Suppressor macrophage (primary cell): ENCODE measurements at regions not wholly inside any gene's neighbourhood (a gene's known extent, or its start where the extent isn't known, plus 50 kb on each side); places are given as distances from the start of the nearest gene placed in this dataset.
"Not testable (repeated sequence)": the region's sequence is repeated elsewhere in the genome, so short reads cannot be mapped to it uniquely, and the experiment has no call there.

Source experiments
- DNase-seq, 4 experiments: peaks; one replicate each; pipeline ENCODE4 v3.0.0-alpha.2; 2020 to 2022

- no peak for DNase-seq
Measured at GRCh38 chr5:99586878-99587277, 658.1 kb upstream of the CHD1 start.

DNA sequence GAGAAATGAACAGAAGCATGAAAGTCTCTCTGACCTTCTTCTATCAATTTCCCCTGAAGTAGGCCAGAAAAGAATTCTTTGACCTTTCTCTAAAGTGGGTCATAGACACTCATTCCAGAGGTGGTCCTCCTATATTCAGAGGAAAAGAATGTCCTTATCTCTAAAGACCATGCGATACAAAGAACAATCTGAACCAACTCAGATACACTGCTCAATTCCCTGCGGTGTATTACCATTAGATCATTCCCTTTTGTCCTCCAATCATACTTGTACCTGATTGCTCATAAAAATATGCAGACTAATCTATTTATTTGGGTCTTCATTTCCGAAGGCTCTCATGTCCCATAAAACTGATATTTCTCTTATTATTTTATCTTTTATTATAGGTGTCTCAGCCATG lies 652.4 kb upstream of the CHD1 start:
- not testable (repeated sequence) for DNase-seq

- not testable (repeated sequence) for DNase-seq
Measured at GRCh38 chr5:99562937-99563627, 634.3 kb upstream of the CHD1 start.

DNA sequence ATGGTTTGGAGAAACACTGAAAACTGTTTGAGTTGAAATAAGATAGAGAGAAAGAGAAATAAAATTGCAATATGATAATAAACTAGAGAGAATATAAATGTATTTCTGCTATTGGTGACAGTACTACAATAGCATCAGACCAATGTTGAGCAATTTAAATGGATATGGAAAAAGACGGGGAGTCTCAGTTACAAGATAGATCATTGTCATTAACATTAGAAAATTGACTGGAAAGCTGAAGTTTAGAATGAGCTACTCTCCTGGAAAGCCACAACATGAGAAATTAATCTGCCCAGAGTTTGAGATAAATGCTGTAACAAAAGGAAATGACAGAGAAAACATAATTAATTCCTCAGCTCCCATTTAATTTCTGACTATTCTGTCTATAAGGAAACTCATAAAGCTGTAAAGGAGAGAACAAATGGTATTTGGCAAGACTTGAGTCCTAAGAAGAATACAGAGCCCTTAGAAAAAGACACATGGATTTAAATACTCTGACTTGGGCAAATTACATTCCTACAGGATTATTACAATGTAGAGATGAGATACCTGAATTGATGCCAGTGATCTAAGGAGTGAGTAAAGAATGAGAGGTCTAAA lies 624.5 kb upstream of the CHD1 start:
- no peak for DNase-seq

GRCh38 chr5:99544356-99544755 lies 615.5 kb upstream of the CHD1 start:
- no peak for DNase-seq

DNA sequence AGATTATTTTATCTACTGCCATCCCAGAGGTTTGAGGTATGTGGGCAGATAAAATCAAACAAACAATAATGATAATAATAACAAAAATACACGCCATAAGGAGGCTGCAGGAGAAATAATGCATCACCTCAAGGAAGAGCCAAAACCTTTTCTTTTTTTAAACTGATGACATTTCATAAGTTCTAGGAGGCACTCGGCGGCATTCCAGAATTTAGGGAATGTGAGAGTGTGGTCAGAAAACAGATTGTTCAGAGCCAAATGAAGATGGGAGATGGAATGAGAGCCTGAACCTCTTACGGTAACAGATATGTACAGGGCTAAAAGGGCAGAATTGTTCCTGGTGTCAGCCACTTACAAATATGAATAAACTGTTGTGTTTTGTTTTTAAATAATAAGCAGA lies 615.0 kb upstream of the CHD1 start:
- DNase-seq: no peak

- not testable (repeated sequence) for DNase-seq
Measured at GRCh38 chr5:99534241-99534640, 605.4 kb upstream of the CHD1 start.

DNA sequence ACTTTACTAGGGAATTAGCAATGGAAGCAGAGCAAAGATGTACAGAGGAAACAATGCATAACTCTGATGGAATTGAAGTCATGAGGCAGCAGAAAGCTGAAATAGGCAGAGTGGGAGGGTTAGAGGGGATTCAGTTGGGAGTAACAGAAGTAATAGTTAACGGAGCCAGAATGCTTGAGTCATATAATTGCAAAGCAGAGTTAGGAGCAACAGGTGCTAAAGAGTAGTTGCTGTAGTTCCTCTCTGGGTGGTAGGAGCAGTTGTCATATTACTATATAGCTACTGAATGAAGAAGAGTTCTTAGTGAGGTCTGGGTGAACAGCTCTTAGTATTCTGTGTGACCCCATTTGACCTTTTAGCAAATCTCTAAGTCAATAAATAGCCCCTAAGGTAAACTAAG lies 592.9 kb upstream of the CHD1 start:
- not testable (repeated sequence) for DNase-seq

GRCh38 chr5:99515864-99516490 lies 587.2 kb upstream of the CHD1 start:
- DNase-seq: not testable (repeated sequence)

- not testable (repeated sequence) for DNase-seq
Measured at GRCh38 chr5:99510237-99510866, 581.5 kb upstream of the CHD1 start.

DNA sequence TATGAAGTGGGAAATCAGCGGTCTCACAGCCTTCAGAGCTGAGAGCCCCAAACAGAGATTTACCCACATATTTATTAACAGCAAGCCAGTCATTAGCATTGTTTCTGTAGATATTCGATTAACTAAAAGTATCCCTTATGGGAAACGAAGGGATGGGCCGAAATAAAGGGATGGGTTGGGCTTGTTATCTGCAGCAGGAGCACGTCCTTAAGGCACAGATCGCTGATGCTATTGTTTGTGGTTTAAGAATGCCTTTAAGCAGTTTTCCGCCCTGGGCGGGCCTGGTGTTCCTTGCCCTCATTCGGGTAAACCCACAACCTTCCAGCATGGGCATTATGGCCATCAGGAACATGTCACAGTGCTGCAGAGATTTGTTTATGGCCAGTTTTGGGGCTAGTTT lies 580.3 kb upstream of the CHD1 start:
- not testable (repeated sequence) for DNase-seq

- DNase-seq: not testable (repeated sequence)
Measured at GRCh38 chr5:99495456-99495855, 566.6 kb upstream of the CHD1 start.

DNA sequence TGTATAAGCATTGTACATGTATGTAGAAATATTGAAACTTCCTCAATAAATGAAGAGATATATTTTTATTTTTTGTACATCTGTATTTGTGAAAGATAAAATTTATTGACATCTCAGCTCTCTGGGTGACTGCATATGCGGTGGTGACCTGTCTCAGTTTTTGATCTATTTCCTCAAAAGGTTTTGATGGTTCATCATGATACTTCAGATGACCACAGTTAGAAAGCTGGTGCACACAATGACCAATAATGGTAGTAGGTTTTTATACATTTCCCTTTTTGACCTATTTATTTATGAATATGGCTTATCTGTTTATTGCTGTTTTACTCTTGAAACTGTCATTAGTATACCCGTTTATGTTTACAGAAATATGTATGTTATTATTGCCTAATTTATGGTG lies 549.6 kb upstream of the CHD1 start:
- not testable (repeated sequence) for DNase-seq

- not testable (repeated sequence) for DNase-seq
Measured at GRCh38 chr5:99473328-99473727, 544.5 kb upstream of the CHD1 start.

GRCh38 chr5:99471726-99472125 lies 542.9 kb upstream of the CHD1 start:
- not testable (repeated sequence) for DNase-seq

DNA sequence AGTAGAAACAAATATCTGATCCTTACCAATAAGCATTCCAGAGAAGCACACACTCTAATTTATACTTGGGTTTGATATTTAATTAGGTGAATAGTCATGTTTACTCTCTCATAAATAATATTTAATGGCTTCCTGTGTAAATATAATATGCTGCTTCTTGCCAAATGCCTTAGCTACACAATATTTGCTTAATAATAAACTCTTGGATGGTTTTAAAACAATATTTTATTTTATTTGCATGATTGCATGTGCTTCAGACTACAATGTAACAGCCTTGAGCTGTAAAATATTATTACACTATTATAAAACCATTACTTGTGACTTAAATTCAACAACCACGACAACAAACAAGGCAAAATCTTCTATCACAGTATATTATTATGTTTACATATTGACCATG lies 542.4 kb upstream of the CHD1 start:
- DNase-seq: not testable (repeated sequence)

DNA sequence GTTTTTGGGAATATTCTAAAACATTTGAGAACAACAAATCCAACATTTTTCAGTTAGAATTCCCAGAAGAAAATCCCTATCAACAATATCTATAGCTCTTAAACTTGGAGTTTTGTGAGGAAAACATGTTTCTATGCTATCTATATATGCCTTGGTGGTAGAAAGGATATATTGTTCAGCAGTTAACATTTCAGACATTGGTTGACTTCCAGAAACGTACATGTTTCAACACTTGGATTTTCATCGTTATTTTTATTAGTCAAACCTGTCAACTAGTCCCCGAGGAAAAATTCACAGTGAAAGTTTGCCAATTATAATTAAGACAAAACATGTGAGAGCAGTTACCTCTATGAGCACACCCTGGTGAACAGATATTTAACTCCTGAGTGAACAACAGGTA lies 541.8 kb upstream of the CHD1 start:
- not testable (repeated sequence) for DNase-seq

- no peak for DNase-seq
Measured at GRCh38 chr5:99460701-99461100, 531.9 kb upstream of the CHD1 start.

GRCh38 chr5:99453196-99453595 lies 524.4 kb upstream of the CHD1 start:
- DNase-seq: no peak

- DNase-seq: no peak
Measured at GRCh38 chr5:99449786-99450185, 521.0 kb upstream of the CHD1 start.

- DNase-seq: no peak
Measured at GRCh38 chr5:99445805-99446204, 517.0 kb upstream of the CHD1 start.

- no peak for DNase-seq
Measured at GRCh38 chr5:99441235-99441634, 512.4 kb upstream of the CHD1 start.

- no peak for DNase-seq
Measured at GRCh38 chr5:99438619-99439018, 509.8 kb upstream of the CHD1 start.

GRCh38 chr5:99437986-99438385 lies 509.2 kb upstream of the CHD1 start:
- DNase-seq: no peak
